ENCODE measurements at regions not wholly inside any gene's neighbourhood (a gene's known extent, or its start where the extent isn't known, plus 50 kb on each side); places are given as distances from the start of the nearest gene placed in this dataset.
A peak's percentile ranks its signal among the peaks of the same experiment; 100 is the strongest.

GRCh38 chr17:55577687-55578086 lies 66.4 kb upstream of the SMIM36 start:
- Histone ChIP-seq H3K4me3 (peak overlapping the region; percentile 61), H3K36me3 (no peaks in the 10 kb centered on the region), H3K27ac (no peak overlapping the region), H3K9me3 (no peaks in the 10 kb centered on the region), H3K4me1 (ENCODE audit: control insufficient read depth in 1 of 2, low read depth in 2 of 2) (peaks cover 0 to 4% of the 10 kb centered on the region in 2 donors), H3K27me3 (replicated peaks; ENCODE audit: insufficient read depth) (no peaks in the 10 kb centered on the region)
- ATAC-seq (ENCODE audit: insufficient number of reproducible peaks, low FRiP score, low read depth) (no peak), DNase-seq (ENCODE audit: low spot score) (no peak)
- no peak for TF ChIP-seq CTCF (IDR thresholded peaks at IDR 0.05)

- peak overlapping the region; percentile 34 to 48 for H3K27ac ChIP-seq
- no peaks in the 10 kb centered on the region for H3K9me3 ChIP-seq
- no peaks in the 10 kb centered on the region for H3K36me3 ChIP-seq
- DNase-seq (ENCODE audit: low spot score): no peak
- no peak for ATAC-seq (ENCODE audit: insufficient number of reproducible peaks, low FRiP score, low read depth)
- TF ChIP-seq CTCF (IDR thresholded peaks at IDR 0.05): no peak
- peak overlapping the region; percentile 61 for H3K4me3 ChIP-seq
- peaks cover 0 to 4% of the 10 kb centered on the region in 2 donors for H3K4me1 ChIP-seq (ENCODE audit: control insufficient read depth in 1 of 2, low read depth in 2 of 2)
- no peaks in the 10 kb centered on the region for H3K27me3 ChIP-seq (replicated peaks; ENCODE audit: insufficient read depth)
These were observed 65.8 kb upstream of the SMIM36 start for GRCh38 chr17:55576996-55577586.

GRCh38 chr17:55576237-55576995 lies 65.2 kb upstream of the SMIM36 start:
- no peaks in the 10 kb centered on the region for H3K27me3 ChIP-seq (replicated peaks; ENCODE audit: insufficient read depth)
- peak; percentile 78 for ATAC-seq (ENCODE audit: insufficient number of reproducible peaks, low FRiP score, low read depth)
- H3K4me1 ChIP-seq (ENCODE audit: control insufficient read depth in 1 of 2, low read depth in 2 of 2): peaks cover 0 to 4% of the 10 kb centered on the region in 2 donors
- H3K36me3 ChIP-seq: no peaks in the 10 kb centered on the region
- peak overlapping the region; percentile 34 to 48 for H3K27ac ChIP-seq
- no peaks in the 10 kb centered on the region for H3K9me3 ChIP-seq
- no peak for TF ChIP-seq CTCF (IDR thresholded peaks at IDR 0.05)
- DNase-seq (ENCODE audit: low spot score): no peak
- peak overlapping the region; percentile 61 for H3K4me3 ChIP-seq

GRCh38 chr17:55575058-55575636 lies 63.9 kb upstream of the SMIM36 start:
- Histone ChIP-seq H3K36me3 (no peaks in the 10 kb centered on the region), H3K27me3 (replicated peaks; ENCODE audit: insufficient read depth) (no peaks in the 10 kb centered on the region), H3K27ac (no peak overlapping the region), H3K4me3 (no peak overlapping the region), H3K9me3 (no peaks in the 10 kb centered on the region), H3K4me1 (ENCODE audit: control insufficient read depth in 1 of 2, low read depth in 2 of 2) (peaks cover 0 to 4% of the 10 kb centered on the region in 2 donors)
- TF ChIP-seq CTCF (IDR thresholded peaks at IDR 0.05): no peak
- no peak for ATAC-seq (ENCODE audit: insufficient number of reproducible peaks, low FRiP score, low read depth)
- no peak for DNase-seq (ENCODE audit: low spot score)

GRCh38 chr17:55572599-55572998 lies 61.3 kb upstream of the SMIM36 start:
- H3K27ac ChIP-seq: no peak overlapping the region
- no peak for ATAC-seq (ENCODE audit: insufficient number of reproducible peaks, low FRiP score, low read depth)
- TF ChIP-seq CTCF (IDR thresholded peaks at IDR 0.05): no peak

More at GRCh38 chr17:55572599-55572998, 61.3 kb upstream of the SMIM36 start:
- Histone ChIP-seq H3K4me3 (no peak overlapping the region), H3K36me3 (no peaks in the 10 kb centered on the region), H3K9me3 (no peaks in the 10 kb centered on the region), H3K27me3 (replicated peaks; ENCODE audit: insufficient read depth) (no peaks in the 10 kb centered on the region), H3K4me1 (ENCODE audit: control insufficient read depth in 1 of 2, low read depth in 2 of 2) (peaks cover 0 to 4% of the 10 kb centered on the region in 2 donors)
- no peak for DNase-seq (ENCODE audit: low spot score)
